Ectodermal cell (in vitro differentiated cells): ENCODE measurements at regions not wholly inside any gene's neighbourhood (a gene's known extent, or its start where the extent isn't known, plus 50 kb on each side); places are given as distances from the start of the nearest gene placed in this dataset.

Source experiments
- H3K27ac ChIP-seq: 2 replicates; pipeline ENCODE4 v1.7.0; 2013; ENCODE audit warnings: mild to moderate bottlenecking, low read depth, low read length; ENCODE audit not compliant: insufficient read depth, poor library complexity, severe bottlenecking
- H3K27me3 ChIP-seq: 2 replicates; pipeline ENCODE4 v1.7.0; 2013; ENCODE audit warnings: mild to moderate bottlenecking, low read length; ENCODE audit not compliant: insufficient read depth, control insufficient read depth, poor library complexity, severe bottlenecking
- H3K36me3 ChIP-seq: one replicate; pipeline ENCODE4 v1.7.0; 2013; ENCODE audit warnings: low read length; ENCODE audit not compliant: control insufficient read depth, insufficient read depth
- H3K4me1 ChIP-seq: one replicate; pipeline ENCODE4 v1.7.0; 2013; ENCODE audit warnings: low read length; ENCODE audit not compliant: control insufficient read depth, insufficient read depth
- H3K4me3 ChIP-seq: 2 replicates; pipeline ENCODE4 v1.7.0; 2013; ENCODE audit warnings: low read depth, low read length, control low read depth; ENCODE audit not compliant: insufficient read depth
- H3K9me3 ChIP-seq: 2 replicates; pipeline ENCODE4 v1.7.0; 2013; ENCODE audit warnings: mild to moderate bottlenecking, low read length, moderate library complexity; ENCODE audit not compliant: control insufficient read depth
- WGBS, 2 experiments: methylation state at CpG; one replicate each; pipeline ENCODE4 v1.1.7; 2013; ENCODE audit warnings: missing lambda C conversion rate in 2 of 2; 5-methylcytosine and 5-hydroxymethylcytosine counted together

DNA sequence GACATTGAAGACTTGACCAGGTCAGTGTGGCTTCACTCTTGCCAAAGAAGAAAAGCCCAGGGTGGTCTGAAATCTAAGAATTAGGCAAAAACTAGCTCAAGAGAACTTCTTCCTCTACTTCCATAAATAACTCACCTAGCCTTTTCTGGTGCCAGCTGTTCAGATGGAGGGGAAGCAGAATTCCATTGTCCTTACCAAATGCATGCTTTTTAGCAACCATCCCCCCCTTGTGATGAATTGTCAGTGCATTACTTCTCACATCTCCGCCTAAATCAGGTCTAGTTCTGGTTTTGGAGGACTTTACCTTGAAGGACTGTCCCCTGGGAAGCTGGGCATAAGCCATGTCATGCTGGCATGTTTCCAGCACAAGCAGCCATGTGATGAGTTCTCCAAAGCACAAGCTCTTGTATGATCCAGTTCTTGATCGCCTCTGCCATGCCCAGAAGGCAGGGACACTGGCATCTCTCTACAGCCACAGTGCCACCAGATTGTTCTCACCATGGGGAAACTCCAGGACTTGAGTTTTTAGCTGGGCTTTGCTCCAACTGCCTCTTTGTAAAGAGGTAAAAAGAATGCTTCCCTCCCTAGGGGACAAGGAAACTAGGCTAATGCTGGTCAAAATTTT, 96.4 kb upstream of the IL12A start:
- Histone ChIP-seq H3K36me3 (no peaks in the 10 kb centered on the region), H3K4me1 (no peaks in the 10 kb centered on the region), H3K27ac (no peak overlapping the region), H3K27me3 (no peaks in the 10 kb centered on the region), H3K4me3 (no peak overlapping the region), H3K9me3 (no peaks in the 10 kb centered on the region)
- 94% methylated on average over 2 of the region's 2 CpGs for WGBS, 2 experiments

DNA sequence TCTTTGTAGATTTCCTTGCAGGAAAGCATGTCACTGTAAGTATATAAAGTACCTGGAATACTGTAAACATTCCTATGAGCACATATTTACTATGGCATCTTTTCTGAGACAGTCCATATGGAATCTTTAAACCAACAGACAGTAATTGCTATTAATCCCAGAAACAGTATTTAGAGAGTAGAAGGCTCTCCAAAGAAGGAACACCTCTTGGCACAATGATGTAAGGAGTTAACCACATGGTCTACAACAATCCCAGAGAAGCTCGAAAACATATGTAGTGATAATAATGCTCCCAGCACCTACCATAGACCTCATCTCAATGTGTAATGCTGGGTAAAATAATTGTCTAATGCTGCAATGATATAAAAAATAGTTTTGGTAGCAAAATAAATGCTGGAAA, 95.8 kb upstream of the IL12A start:
- no peaks in the 10 kb centered on the region for H3K27me3 ChIP-seq
- H3K9me3 ChIP-seq, result no peaks in the 10 kb centered on the region
- H3K4me3 ChIP-seq, result no peak overlapping the region
- no peaks in the 10 kb centered on the region for H3K4me1 ChIP-seq
- H3K36me3 ChIP-seq, result no peaks in the 10 kb centered on the region
- H3K27ac ChIP-seq, result no peak overlapping the region
- WGBS, 2 experiments, result 86% methylated on average over 1 of the region's 1 CpG; no CpG with 5 or more reads in 1 of the 2 experiments

DNA sequence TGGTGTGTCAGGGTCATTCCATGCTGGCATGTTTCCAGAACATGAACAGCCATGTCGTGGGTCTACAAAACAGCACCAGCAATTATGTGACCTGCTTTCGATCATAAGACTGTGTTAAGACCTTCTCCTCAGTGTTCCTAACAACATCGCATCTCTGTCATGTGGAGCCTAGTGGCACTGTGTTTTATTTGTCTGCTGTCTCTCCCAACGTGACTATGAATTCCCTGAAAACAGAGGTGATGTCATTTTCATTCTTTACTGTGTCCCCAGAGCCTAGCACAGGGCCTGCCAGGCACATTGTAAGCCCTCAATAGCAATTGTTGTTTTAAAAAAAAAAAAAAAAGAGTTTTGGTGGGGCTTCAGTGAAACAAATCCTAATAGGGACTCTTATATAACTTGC, 94.2 kb upstream of the IL12A start:
- no peak overlapping the region for H3K4me3 ChIP-seq
- no peaks in the 10 kb centered on the region for H3K36me3 ChIP-seq
- H3K27ac ChIP-seq, result no peak overlapping the region
- H3K4me1 ChIP-seq, result no peaks in the 10 kb centered on the region
- H3K9me3 ChIP-seq, result no peaks in the 10 kb centered on the region
- H3K27me3 ChIP-seq, result no peaks in the 10 kb centered on the region
- WGBS, 2 experiments, result 89 to 93% methylated on average over 4 of the region's 4 CpGs

DNA sequence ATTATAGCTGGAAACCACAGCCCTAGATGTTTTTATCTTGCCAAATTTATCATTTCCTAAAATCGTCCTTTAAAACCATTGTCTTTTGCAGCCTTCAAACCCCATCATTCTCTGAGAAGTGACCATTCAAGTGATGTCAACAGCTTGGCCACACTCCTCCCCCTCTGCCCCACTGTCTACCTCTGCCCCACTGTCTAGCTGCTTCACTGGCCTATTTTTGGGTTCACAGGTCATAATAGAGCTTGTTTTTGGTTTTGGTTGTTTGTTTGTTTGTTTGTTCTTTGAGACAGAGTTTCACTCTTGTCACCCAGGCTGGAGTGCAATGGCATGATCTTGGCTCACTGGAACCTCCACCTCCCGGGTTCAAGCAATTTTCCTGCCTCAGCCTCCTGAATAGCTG, 93.2 kb upstream of the IL12A start:
- Histone ChIP-seq H3K9me3 (no peaks in the 10 kb centered on the region), H3K4me1 (no peaks in the 10 kb centered on the region), H3K27ac (no peak overlapping the region), H3K27me3 (no peaks in the 10 kb centered on the region), H3K36me3 (no peaks in the 10 kb centered on the region), H3K4me3 (no peak overlapping the region)
- 86 to 97% methylated on average over 2 of the region's 2 CpGs for WGBS, 2 experiments

DNA sequence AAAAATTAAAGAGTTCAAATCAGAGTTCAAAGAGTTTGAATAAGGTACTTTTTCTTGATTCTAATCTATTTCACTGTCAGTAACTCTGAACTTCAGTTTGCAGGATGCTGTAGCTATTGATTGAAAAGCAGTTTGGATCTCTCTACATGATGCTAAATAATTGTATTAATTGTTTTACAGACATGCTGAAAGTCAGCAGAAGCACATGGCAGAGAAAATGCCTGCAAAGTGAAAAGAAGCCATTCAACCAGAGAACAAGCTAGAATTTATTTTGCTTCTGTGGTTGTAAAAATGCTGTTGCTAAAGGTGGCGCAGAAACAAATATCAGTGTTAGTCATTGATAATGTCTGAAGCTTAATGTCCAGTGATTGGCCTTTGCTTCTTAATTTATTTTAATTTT, 92.1 kb upstream of the IL12A start:
- Histone ChIP-seq H3K27me3 (no peaks in the 10 kb centered on the region), H3K9me3 (no peaks in the 10 kb centered on the region), H3K4me1 (no peaks in the 10 kb centered on the region), H3K4me3 (no peak overlapping the region), H3K36me3 (no peaks in the 10 kb centered on the region), H3K27ac (no peak overlapping the region)
- 95 to 100% methylated on average over 1 of the region's 1 CpG for WGBS, 2 experiments

DNA sequence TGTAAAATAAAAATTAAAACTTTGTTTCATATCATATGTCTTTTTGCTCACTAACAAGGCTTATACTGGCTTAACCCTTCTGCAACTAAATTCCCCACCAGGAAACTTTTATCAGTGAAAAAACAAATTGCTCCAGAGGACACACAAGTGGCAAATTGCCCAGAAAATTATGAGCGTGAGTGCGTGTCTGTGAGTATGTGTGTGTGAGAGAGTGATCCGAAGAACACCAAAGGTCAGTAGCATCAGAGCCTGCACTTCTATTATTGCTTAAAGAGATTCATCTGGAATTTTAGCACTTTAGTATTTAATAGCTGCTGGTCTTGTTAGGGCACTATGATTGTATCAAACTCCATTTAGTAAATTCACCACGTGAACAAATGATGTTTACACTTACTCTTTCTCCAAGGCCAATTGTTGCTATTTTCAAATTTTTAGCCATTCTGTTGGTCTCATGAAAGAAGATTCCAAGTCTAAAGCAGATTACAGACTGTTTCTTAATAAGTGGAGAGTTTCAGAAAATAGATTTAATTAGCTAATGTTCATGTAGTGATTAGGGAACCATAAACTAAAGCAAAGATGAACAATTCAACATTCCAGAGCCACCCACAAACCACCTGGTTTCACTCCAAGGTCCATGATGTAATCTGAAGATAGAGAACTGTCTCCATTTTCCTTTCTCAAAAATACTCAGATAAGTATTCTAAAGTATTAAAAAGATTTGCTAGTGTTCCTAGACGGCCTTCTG, 91.1 kb upstream of the IL12A start:
- H3K9me3 ChIP-seq, result no peaks in the 10 kb centered on the region
- H3K27me3 ChIP-seq, result no peaks in the 10 kb centered on the region
- no peak overlapping the region for H3K4me3 ChIP-seq
- H3K36me3 ChIP-seq, result no peaks in the 10 kb centered on the region
- WGBS, 2 experiments, result 91 to 95% methylated on average over 4 to 5 of the region's 5 CpGs
- H3K4me1 ChIP-seq, result no peaks in the 10 kb centered on the region
- no peak overlapping the region for H3K27ac ChIP-seq

DNA sequence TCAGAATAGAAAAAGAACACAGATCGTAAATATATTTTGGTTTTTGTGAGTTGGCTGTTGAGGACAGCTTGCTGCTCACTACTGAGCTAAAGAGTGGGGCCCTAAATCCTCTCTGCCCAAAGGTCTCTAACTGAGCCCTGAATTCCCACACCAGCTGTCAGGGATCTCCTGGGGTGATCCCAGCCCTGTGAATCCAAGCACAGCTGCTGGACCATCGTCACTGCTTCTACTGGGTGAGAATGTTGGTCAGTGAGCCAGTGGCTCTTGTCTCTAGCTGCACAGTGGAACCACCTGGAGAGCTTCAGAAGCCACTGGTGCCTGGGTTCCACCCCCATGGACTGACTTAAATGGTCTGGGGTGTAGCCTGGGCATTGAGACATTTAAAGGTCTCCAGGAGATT, 90.5 kb upstream of the IL12A start:
- Histone ChIP-seq H3K27ac (no peak overlapping the region), H3K4me3 (no peak overlapping the region), H3K4me1 (no peaks in the 10 kb centered on the region), H3K36me3 (no peaks in the 10 kb centered on the region), H3K9me3 (no peaks in the 10 kb centered on the region), H3K27me3 (no peaks in the 10 kb centered on the region)
- 56 to 76% methylated on average over 1 to 2 of the region's 2 CpGs for WGBS, 2 experiments

DNA sequence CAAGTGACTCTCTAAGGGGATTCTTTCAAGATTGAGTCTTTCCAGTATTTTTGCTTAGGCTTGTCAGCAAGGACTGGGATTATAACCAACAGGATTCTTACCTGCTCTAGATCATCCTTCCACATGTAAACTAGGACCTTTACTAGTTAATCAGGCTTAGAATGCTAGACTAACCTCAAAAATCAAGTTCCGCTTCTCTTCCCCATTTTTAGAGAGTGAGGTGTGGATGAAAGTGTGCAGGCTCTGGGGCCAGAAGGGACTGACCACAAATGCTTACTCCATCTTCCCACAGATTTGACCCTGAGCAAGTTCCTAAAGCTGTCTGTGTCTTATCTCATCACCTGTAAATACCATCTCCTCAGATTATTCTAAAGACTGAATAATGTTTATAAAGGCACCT, 89.5 kb upstream of the IL12A start:
- WGBS, 2 experiments, result 100% methylated on average over 1 of the region's 1 CpG; no CpG with 5 or more reads in 1 of the 2 experiments
- no peaks in the 10 kb centered on the region for H3K27me3 ChIP-seq
- no peak overlapping the region for H3K4me3 ChIP-seq
- H3K27ac ChIP-seq, result no peak overlapping the region
- H3K36me3 ChIP-seq, result no peaks in the 10 kb centered on the region
- no peaks in the 10 kb centered on the region for H3K9me3 ChIP-seq
- no peaks in the 10 kb centered on the region for H3K4me1 ChIP-seq

DNA sequence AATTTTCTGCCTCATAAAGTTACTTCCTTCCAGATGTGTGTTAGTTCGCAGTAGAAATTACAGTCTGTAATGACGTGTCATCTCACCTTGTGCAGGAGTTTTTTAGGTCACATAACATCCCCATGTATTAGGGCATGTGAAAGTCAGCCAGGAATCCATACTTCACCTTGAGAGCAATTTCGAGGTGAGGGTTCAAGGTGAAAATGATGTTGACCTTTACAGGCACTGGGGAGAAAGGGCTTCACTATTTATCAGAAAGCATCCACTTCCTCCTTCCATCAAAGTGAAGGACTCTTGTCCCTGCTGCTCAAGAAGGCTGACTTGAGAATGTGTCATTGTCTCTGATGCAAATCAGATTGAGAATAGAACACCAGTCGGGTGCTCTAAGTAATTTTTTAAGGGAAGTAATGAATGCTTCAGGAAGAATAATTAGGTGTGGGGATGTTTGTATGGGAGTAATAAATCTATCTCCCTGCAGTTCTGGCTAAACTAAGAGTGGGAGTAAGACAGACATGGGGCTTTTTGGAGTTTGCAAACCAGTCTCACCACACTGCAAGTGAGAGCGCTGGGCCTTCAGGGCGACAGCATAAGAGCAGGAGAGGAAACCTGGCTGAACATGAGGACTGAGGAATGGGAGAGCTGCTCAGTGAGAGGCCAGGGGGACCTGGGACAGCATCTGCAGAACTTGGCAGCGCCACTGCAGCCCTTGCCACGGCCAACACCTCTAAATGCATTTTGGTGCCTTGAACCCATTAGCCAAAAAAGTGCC, 85.9 kb upstream of the IL12A start:
- Histone ChIP-seq H3K9me3 (no peaks in the 10 kb centered on the region), H3K4me3 (no peak overlapping the region), H3K36me3 (no peaks in the 10 kb centered on the region), H3K4me1 (no peaks in the 10 kb centered on the region), H3K27me3 (no peaks in the 10 kb centered on the region), H3K27ac (no peak overlapping the region)
- WGBS, 2 experiments, result 85% methylated on average over 8 of the region's 8 CpGs

DNA sequence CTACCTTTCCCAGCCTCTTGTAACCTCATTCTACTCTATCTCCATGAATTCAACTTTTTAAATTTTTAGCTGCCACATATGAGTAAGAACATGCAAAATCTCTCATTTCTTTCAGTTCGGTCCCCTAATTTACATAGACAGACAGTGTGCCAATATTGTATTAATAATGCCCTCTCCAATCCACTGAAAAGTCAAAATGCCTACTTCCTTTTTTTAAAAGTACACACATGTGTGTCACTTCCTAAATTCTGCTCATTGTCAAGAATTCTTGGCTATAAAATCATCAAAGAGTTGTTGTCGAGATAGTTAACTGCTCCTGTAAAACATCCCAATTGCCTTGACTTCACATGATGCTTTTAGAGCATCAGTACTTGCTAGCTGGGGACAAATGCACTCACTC, 84.2 kb upstream of the IL12A start:
- Histone ChIP-seq H3K36me3 (no peaks in the 10 kb centered on the region), H3K4me1 (no peaks in the 10 kb centered on the region), H3K27me3 (no peaks in the 10 kb centered on the region), H3K4me3 (no peak overlapping the region), H3K27ac (no peak overlapping the region), H3K9me3 (no peaks in the 10 kb centered on the region)
- WGBS, 2 experiments, result 95 to 96% methylated on average over 2 of the region's 2 CpGs
